Smooth muscle cell (in vitro differentiated cells): ENCODE measurements at regions not wholly inside any gene's neighbourhood (a gene's known extent, or its start where the extent isn't known, plus 50 kb on each side); places are given as distances from the start of the nearest gene placed in this dataset.

Experiments
- DNase-seq: peaks from one replicate; lab custom pipeline; 2025; ENCODE audit not compliant: unreplicated experiment; lab: John Stamatoyannopoulos, UW
- H2AFZ ChIP-seq: fragments of 200-600 bp; sonication (generic); 2 replicates; pipeline ENCODE4 v1.6.0; 2016; ENCODE audit warnings: antibody characterized with exemption, low read depth, mild to moderate bottlenecking
- H3F3A ChIP-seq: fragments of 200-600 bp; sonication (generic); 2 replicates; pipeline ENCODE4 v1.6.0; 2017; ENCODE audit warnings: antibody characterized with exemption, low read depth
- H3K27ac ChIP-seq: fragments of 200-600 bp; sonication (generic); 2 replicates; pipeline ENCODE4 v1.5.1; 2016; ENCODE audit warnings: low read depth, mild to moderate bottlenecking
- H3K27me3 ChIP-seq: fragments of 200-600 bp; sonication (generic); 2 replicates; pipeline ENCODE4 v1.6.1; 2016; ENCODE audit warnings: low read depth, mild to moderate bottlenecking
- H3K36me3 ChIP-seq: fragments of 200-600 bp; sonication (generic); 2 replicates; pipeline ENCODE4 v1.5.1; 2016; ENCODE audit warnings: low read depth
- H3K4me1 ChIP-seq: fragments of 200-600 bp; sonication (generic); 2 replicates; pipeline ENCODE4 v1.5.1; 2016; ENCODE audit warnings: low read depth
- H3K4me2 ChIP-seq: fragments of 200-600 bp; sonication (generic); 2 replicates; pipeline ENCODE4 v1.6.0; 2016; ENCODE audit warnings: mild to moderate bottlenecking
- H3K4me3 ChIP-seq: fragments of 200-600 bp; sonication (generic); 2 replicates; pipeline ENCODE4 v1.5.1; 2016; ENCODE audit warnings: mild to moderate bottlenecking
- H3K79me2 ChIP-seq: fragments of 200-600 bp; sonication (generic); 2 replicates; pipeline ENCODE4 v1.6.0; 2016; ENCODE audit warnings: low read depth, mild to moderate bottlenecking
- H3K9ac ChIP-seq: fragments of 200-600 bp; sonication (generic); 2 replicates; pipeline ENCODE4 v1.6.0; 2016; ENCODE audit warnings: low read depth
- H3K9me3 ChIP-seq: fragments of 200-600 bp; sonication (generic); replicated peaks from 2 replicates; pipeline ENCODE4 v1.5.1; 2016; ENCODE audit warnings: low read depth
- H4K20me1 ChIP-seq: fragments of 200-600 bp; sonication (generic); 2 replicates; pipeline ENCODE4 v1.6.0; 2016; ENCODE audit warnings: low read depth
- CTCF ChIP-seq: fragments of 200-600 bp; sonication (generic); IDR thresholded peaks from 2 replicates; pipeline ENCODE4 v1.5.1; 2017; ENCODE audit warnings: borderline replicate concordance, mild to moderate bottlenecking, antibody characterized with exemption; ENCODE audit not compliant: insufficient read depth, poor library complexity, severe bottlenecking
- WGBS: methylation state at CpG from one replicate; pipeline ENCODE4 v1.1.7; 2016; ENCODE audit warnings: low lambda C conversion rate; 5-methylcytosine and 5-hydroxymethylcytosine counted together

DNA sequence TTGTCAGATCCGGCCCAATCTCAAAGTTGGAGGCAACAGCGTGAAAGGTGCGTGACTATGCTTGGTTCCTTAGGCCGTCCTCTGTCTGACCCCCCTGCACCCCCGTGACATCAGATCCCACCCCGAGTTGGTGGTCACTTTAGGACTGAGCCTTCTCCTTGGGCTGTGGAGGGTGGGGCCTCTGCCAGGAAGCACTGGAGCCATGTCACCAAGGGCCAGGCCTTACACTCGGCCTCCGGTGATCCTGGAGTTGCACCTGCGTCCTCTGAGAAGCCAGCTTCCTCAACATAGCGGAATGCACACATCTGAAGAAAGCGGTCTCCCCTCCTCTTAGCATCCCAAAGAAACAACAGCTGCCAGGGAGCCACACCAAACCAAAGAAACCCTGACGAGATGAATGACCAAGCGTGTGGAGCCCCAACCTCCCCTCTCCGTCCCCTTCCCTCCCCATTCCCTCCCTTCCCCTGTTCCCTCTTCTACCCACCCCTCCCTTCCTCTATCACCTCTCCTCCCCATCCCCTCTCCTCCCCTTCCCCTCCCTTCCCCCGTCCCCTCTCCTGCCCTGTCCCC is 182.6 kb downstream of the TTLL2 start:
- Histone ChIP-seq H3K27ac (no peak overlapping the region), H2AFZ (no peak overlapping the region), H3K9me3 (no peaks in the 10 kb centered on the region), H3K4me1 (no peaks in the 10 kb centered on the region), H3K9ac (no peak overlapping the region), H3K27me3 (no peaks in the 10 kb centered on the region), H3K4me3 (no peak overlapping the region), H3K4me2 (no peak overlapping the region), H3K36me3 (no peaks in the 10 kb centered on the region), H3K79me2 (no peaks in the 10 kb centered on the region), H4K20me1 (no peaks in the 10 kb centered on the region), H3F3A (no peaks in the 10 kb centered on the region)
- TF ChIP-seq CTCF: no peak
- WGBS: 91% methylated on average over 12 of the region's 15 CpGs
- DNase-seq: no peak

- Histone ChIP-seq H3K36me3 (no peaks in the 10 kb centered on the region), H3K27ac (no peak overlapping the region), H3K79me2 (no peaks in the 10 kb centered on the region), H3K9me3 (no peaks in the 10 kb centered on the region), H3K9ac (no peak overlapping the region), H3K27me3 (no peaks in the 10 kb centered on the region), H2AFZ (no peak overlapping the region), H3K4me1 (no peaks in the 10 kb centered on the region), H4K20me1 (no peaks in the 10 kb centered on the region), H3F3A (no peaks in the 10 kb centered on the region), H3K4me3 (no peak overlapping the region), H3K4me2 (no peak overlapping the region)
- TF ChIP-seq CTCF: no peak
- 91% methylated on average over 23 of the region's 29 CpGs for WGBS
- no peak for DNase-seq
These were observed 184.3 kb downstream of the TTLL2 start for GRCh38 chr6:167508919-167509852.

GRCh38 chr6:167509853-167510220 is 185.0 kb downstream of the TTLL2 start:
- Histone ChIP-seq H3K9me3 (no peaks in the 10 kb centered on the region), H3F3A (no peaks in the 10 kb centered on the region), H3K4me3 (no peak overlapping the region), H2AFZ (no peak overlapping the region), H3K27me3 (no peaks in the 10 kb centered on the region), H3K79me2 (no peaks in the 10 kb centered on the region), H4K20me1 (no peaks in the 10 kb centered on the region), H3K4me1 (no peaks in the 10 kb centered on the region), H3K27ac (no peak overlapping the region), H3K4me2 (no peak overlapping the region), H3K36me3 (no peaks in the 10 kb centered on the region), H3K9ac (no peak overlapping the region)
- 91% methylated on average over 10 of the region's 10 CpGs for WGBS
- no peak for DNase-seq
- TF ChIP-seq CTCF: no peak

DNA sequence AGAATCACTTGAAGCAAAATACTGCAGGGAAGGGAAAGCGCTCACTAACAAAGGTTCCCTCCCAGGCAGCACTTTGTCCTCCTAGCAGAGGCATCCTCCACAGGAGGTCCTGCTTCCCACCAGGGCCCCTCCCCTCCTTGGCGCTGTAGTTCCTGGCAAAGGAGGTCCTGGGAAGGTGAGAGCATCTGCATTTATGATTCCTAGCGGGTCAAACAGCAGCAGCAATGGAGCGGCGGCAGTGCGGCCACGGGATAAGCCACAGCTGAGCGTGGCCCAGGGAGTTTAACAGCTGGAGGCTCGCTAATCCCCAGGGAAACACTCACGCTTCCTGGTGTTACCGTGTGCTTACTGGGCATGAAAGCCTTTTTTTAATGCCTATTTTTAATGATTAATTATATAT is 185.8 kb downstream of the TTLL2 start:
- Histone ChIP-seq H3K27me3 (no peaks in the 10 kb centered on the region), H2AFZ (no peak overlapping the region), H3K9me3 (no peaks in the 10 kb centered on the region), H3F3A (no peaks in the 10 kb centered on the region), H3K9ac (no peak overlapping the region), H3K79me2 (no peaks in the 10 kb centered on the region), H3K4me1 (no peaks in the 10 kb centered on the region), H3K27ac (no peak overlapping the region), H3K4me2 (no peak overlapping the region), H3K36me3 (no peaks in the 10 kb centered on the region), H4K20me1 (no peaks in the 10 kb centered on the region), H3K4me3 (no peak overlapping the region)
- 63% methylated on average over 11 of the region's 11 CpGs for WGBS
- no peak for DNase-seq
- no peak for TF ChIP-seq CTCF
